Bronchial epithelial cell (primary cell): ENCODE measurements at regions not wholly inside any gene's neighbourhood (a gene's known extent, or its start where the extent isn't known, plus 50 kb on each side); places are given as distances from the start of the nearest gene placed in this dataset.

Source experiments
- DNase-seq: peaks from one replicate; pipeline ENCODE4 v3.0.0-alpha.2; 2010; ENCODE audit warnings: low read depth
- FAIRE-seq: peaks from 2 replicates; lab custom pipeline; 2011; peaks lifted over from hg19 to GRCh38; lab: Jason Lieb, UNC
- H3K27me3 ChIP-seq: 2 replicates; pipeline ENCODE4 v1.5.1; 2011; ENCODE audit warnings: low read length; ENCODE audit not compliant: control insufficient read depth, insufficient read depth
- H3K36me3 ChIP-seq: 2 replicates; pipeline ENCODE4 v1.5.1; 2011; ENCODE audit warnings: low read length; ENCODE audit not compliant: control insufficient read depth, insufficient read depth
- H3K4me3 ChIP-seq: 2 replicates; pipeline ENCODE4 v1.5.1; 2011; ENCODE audit warnings: mild to moderate bottlenecking, low read depth, low read length, control low read depth
- TF ChIP-seq, protein P1 (sequence below): IDR thresholded peaks from 2 replicates; pipeline ENCODE4 v1.5.1; 2011; ENCODE audit warnings: mild to moderate bottlenecking, moderate library complexity, low read length, control low read depth, inconsistent platforms; ENCODE audit not compliant: insufficient read depth, severe bottlenecking

GRCh38 chr7:60017-60675 lies 132.2 kb upstream of the FAM20C start:
- FAIRE-seq = no peak
- Histone ChIP-seq H3K27me3 (no peaks in the 10 kb centered on the region), H3K36me3 (no peaks in the 10 kb centered on the region), H3K4me3 (no peak overlapping the region)
- TF ChIP-seq, protein P1, sequence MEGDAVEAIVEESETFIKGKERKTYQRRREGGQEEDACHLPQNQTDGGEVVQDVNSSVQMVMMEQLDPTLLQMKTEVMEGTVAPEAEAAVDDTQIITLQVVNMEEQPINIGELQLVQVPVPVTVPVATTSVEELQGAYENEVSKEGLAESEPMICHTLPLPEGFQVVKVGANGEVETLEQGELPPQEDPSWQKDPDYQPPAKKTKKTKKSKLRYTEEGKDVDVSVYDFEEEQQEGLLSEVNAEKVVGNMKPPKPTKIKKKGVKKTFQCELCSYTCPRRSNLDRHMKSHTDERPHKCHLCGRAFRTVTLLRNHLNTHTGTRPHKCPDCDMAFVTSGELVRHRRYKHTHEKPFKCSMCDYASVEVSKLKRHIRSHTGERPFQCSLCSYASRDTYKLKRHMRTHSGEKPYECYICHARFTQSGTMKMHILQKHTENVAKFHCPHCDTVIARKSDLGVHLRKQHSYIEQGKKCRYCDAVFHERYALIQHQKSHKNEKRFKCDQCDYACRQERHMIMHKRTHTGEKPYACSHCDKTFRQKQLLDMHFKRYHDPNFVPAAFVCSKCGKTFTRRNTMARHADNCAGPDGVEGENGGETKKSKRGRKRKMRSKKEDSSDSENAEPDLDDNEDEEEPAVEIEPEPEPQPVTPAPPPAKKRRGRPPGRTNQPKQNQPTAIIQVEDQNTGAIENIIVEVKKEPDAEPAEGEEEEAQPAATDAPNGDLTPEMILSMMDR = no peak
- DNase-seq = no peak

DNA sequence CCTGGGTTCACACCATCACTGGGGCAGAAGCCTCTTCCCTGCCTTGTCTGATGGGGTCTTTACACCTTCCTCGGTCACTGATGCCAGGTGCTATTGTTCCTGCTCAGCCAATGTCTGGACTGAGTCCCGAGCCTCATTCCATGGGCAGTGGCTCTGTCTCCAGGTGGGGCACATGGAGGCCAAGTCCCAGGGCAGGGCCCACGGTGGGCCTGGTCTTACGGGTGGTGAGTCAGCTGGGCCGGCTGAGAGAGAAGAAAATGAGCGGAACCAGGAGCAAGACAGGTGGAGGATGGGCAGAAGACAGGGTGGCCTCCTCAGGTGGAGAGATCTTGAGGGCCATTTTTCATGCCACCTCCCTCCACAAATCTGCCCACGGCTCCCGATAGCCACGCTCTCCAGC lies 131.7 kb upstream of the FAM20C start:
- DNase-seq = no peak
- TF ChIP-seq, protein P1 = no peak
- no peak overlapping the region for H3K4me3 ChIP-seq
- H3K27me3 ChIP-seq = peaks cover 3% of the 10 kb centered on the region
- no peaks in the 10 kb centered on the region for H3K36me3 ChIP-seq
- no peak for FAIRE-seq

DNA sequence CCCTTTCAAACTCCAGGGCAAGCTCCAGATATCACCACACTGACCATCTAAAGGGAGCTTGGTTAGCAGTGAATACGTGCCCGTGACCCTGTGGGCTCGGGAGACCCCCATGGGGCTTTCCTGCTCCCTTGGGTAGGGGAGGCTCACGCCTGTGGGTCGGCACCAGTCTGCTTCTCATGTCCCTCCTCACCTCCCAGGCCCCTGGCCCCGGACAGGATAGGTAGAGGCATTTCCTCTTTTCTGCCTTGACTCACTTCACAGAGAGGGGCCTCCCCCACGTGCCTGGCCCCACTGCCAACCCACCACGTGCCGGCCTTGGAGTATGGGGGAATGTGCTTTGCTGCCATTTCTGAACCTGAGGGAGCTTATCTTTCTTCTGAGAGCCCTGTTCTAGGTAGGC lies 131.3 kb upstream of the FAM20C start:
- Histone ChIP-seq H3K4me3 (no peak overlapping the region), H3K36me3 (no peaks in the 10 kb centered on the region), H3K27me3 (peaks cover 4% of the 10 kb centered on the region)
- DNase-seq (no peak), FAIRE-seq (no peak)
- TF ChIP-seq, protein P1 = no peak

DNA sequence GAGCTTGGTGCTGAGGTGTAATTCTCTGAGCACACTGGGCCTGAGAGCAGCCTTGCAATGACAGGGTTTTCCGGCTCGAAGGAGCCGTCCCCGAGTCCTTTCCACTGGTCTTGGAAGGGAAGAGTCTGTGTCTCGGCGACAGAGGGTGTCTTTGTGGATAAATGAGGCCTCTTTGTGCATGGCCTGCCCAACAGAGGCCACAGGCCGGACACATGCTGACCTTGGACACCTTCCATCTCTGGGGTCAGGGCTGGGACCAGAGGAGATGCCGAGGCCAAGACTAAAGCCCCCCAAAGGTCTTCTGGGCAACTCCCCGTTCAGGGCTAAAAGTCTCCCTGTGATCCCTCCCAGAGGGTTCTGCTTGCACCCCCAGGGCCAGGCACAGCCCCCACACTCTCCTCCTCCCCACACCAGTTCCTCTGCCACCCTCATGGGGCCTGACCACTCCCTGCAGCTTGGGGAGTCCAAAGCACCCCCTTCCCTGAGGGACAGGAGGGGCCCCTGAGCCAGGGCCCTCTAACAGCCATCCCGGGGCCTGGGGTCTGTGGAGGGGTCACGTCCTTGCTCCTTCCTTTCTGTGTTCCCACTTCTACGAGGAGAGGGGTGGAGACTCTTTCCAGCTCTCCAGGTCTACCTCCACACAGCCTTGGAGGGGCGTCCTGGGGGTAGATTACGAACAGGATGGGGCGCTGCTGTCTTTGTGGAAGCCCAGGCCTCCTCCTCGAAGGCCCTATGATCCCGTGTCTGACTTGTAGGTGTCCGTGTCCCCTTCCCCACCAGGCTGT lies 130.6 kb upstream of the FAM20C start:
- FAIRE-seq (no peak), DNase-seq (no peak)
- H3K27me3 ChIP-seq = peaks cover 5% of the 10 kb centered on the region
- H3K36me3 ChIP-seq = no peaks in the 10 kb centered on the region
- no peak overlapping the region for H3K4me3 ChIP-seq
- TF ChIP-seq, protein P1 = no peak

DNA sequence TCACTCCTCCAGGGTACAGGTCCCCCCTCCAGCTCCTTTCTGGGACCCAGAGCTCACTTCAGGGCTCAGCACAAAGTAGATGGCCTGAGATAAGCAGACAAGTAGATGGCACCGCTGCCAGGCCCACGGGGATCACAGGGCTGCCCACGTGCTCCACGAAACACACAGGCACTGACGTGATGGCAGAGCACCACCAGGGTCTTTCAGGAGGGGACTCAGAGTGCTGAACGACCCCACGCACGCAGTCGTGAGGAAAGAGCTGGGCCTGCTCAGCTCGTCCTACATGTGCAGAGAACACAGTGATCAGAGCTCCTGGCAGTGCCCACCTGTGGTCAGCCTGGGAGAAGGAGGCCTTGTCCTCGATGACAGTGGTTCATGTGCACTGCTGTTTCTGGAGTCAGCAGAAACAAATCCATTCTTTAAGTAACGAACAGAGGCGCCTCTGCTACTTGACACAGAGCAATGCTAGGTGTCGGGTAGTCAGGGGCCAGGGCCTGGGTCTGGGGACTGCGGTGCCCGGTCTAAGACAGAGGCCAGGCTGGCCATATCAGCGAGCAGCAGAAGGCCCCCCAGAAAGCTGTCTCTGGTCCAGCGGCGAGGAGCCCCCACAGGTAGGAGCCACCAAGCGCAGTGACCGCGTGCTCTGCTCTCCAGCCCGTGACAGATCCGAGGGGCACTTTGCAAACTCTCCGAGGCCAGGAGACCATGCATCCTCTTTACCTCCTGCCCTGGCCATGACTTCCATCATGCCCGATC lies 129.8 kb upstream of the FAM20C start:
- TF ChIP-seq, protein P1 = no peak
- DNase-seq (no peak), FAIRE-seq (no peak)
- Histone ChIP-seq H3K4me3 (no peak overlapping the region), H3K36me3 (no peaks in the 10 kb centered on the region), H3K27me3 (peaks cover 5% of the 10 kb centered on the region)
